GM12891 (cell line): ENCODE measurements at regions not wholly inside any gene's neighbourhood (a gene's known extent, or its start where the extent isn't known, plus 50 kb on each side); places are given as distances from the start of the nearest gene placed in this dataset.
A peak's percentile ranks its signal among the peaks of the same experiment; 100 is the strongest.
"Not testable (repeated sequence)": the region's sequence is repeated elsewhere in the genome, so short reads cannot be mapped to it uniquely, and the experiment has no call there.

Experiments
- DNase-seq: peaks from one replicate; pipeline ENCODE4 v3.0.0; 2011; ENCODE audit warnings: low spot score; ENCODE audit not compliant: insufficient read length
- FAIRE-seq: peaks from 2 replicates; lab custom pipeline; 2011; peaks lifted over from hg19 to GRCh38; lab: Jason Lieb, UNC
- PAX5 ChIP-seq: IDR thresholded peaks from 2 replicates; pipeline ENCODE4 v1.6.1; 2011; ENCODE audit warnings: low read length, moderate library complexity, mild to moderate bottlenecking; ENCODE audit not compliant: insufficient read depth, severe bottlenecking
- POLR2A ChIP-seq: IDR thresholded peaks from 2 replicates; pipeline ENCODE4 v1.6.1; 2011; ENCODE audit warnings: low read depth, low read length, control low read depth
- POLR2AphosphoS5 ChIP-seq: IDR thresholded peaks from 2 replicates; pipeline ENCODE4 v1.6.1; 2011; ENCODE audit warnings: low read depth, low read length, control low read depth
- POU2F2 ChIP-seq: IDR thresholded peaks from 2 replicates; pipeline ENCODE4 v1.6.1; 2011; ENCODE audit warnings: low read depth, mild to moderate bottlenecking, control low read depth, low read length, moderate library complexity
- SPI1 ChIP-seq: IDR thresholded peaks from 2 replicates; pipeline ENCODE4 v1.6.1; 2011; ENCODE audit warnings: low read depth, low read length, control low read depth
- TAF1 ChIP-seq: IDR thresholded peaks from 2 replicates; pipeline ENCODE4 v1.6.1; 2011; ENCODE audit warnings: low read depth, low read length, control low read depth

GRCh38 chr3:20832963-20833362, 647.0 kb upstream of the SGO1 start:
- DNase-seq (no peak), FAIRE-seq (no peak)
- TF ChIP-seq SPI1 (peak; percentile 43; the same call in 1 of the 2 replicates), TAF1 (no peak)

GRCh38 chr3:20822251-20822650, 636.2 kb upstream of the SGO1 start:
- DNase-seq (no peak), FAIRE-seq (no peak)
- no peak for TF ChIP-seq POLR2AphosphoS5
- TF ChIP-seq PAX5, result no peak
- TF ChIP-seq SPI1, result no peak
- no peak for TF ChIP-seq TAF1
- TF ChIP-seq POLR2A, result no peak
- TF ChIP-seq POU2F2, result no peak

- FAIRE-seq, DNase-seq: not testable (repeated sequence)
Observed at GRCh38 chr3:20820872-20821271, 634.9 kb upstream of the SGO1 start.

- no peak for FAIRE-seq
- TF ChIP-seq SPI1 (no peak), POLR2A (no peak), POU2F2 (no peak), PAX5 (no peak), TAF1 (no peak), POLR2AphosphoS5 (no peak)
- no peak for DNase-seq
Observed at GRCh38 chr3:20811631-20812030, 625.6 kb upstream of the SGO1 start.

- no peak for DNase-seq
- TF ChIP-seq POLR2A, result no peak
- TF ChIP-seq POLR2AphosphoS5, result no peak
- TF ChIP-seq TAF1, result no peak
- TF ChIP-seq PAX5, result no peak
- TF ChIP-seq POU2F2, result no peak
- no peak for TF ChIP-seq SPI1
- no peak for FAIRE-seq
Observed at GRCh38 chr3:20811006-20811405, 625.0 kb upstream of the SGO1 start.

- DNase-seq, result no peak
- no peak for FAIRE-seq
- TF ChIP-seq SPI1, result no peak
- TF ChIP-seq POLR2A, result no peak
- TF ChIP-seq TAF1, result no peak
- TF ChIP-seq PAX5, result no peak
- no peak for TF ChIP-seq POLR2AphosphoS5
- no peak for TF ChIP-seq POU2F2
Observed at GRCh38 chr3:20810555-20810954, 624.5 kb upstream of the SGO1 start.

- TF ChIP-seq POLR2AphosphoS5 (no peak), POLR2A (no peak), TAF1 (no peak), POU2F2 (no peak), PAX5 (no peak), SPI1 (no peak)
- FAIRE-seq, result no peak
Observed at GRCh38 chr3:20809356-20809755, 623.4 kb upstream of the SGO1 start.

GRCh38 chr3:20808864-20809263, 622.9 kb upstream of the SGO1 start:
- no peak for DNase-seq
- FAIRE-seq, result no peak
- TF ChIP-seq POU2F2 (no peak), POLR2AphosphoS5 (no peak), SPI1 (no peak), PAX5 (no peak), TAF1 (no peak), POLR2A (no peak)

More at GRCh38 chr3:20809356-20809755, 623.4 kb upstream of the SGO1 start:
- DNase-seq, result no peak

GRCh38 chr3:20798666-20799065, 612.7 kb upstream of the SGO1 start:
- TF ChIP-seq SPI1 (no peak), POLR2A (no peak), TAF1 (no peak), POLR2AphosphoS5 (no peak), POU2F2 (no peak)
- no peak for DNase-seq
- FAIRE-seq, result no peak

GRCh38 chr3:20787005-20787404, 601.0 kb upstream of the SGO1 start:
- TF ChIP-seq PAX5 (no peak), SPI1 (no peak), TAF1 (no peak), POLR2A (no peak), POU2F2 (no peak), POLR2AphosphoS5 (no peak)
- no peak for FAIRE-seq
- no peak for DNase-seq

GRCh38 chr3:20776692-20777091, 590.7 kb upstream of the SGO1 start:
- FAIRE-seq (no peak), DNase-seq (no peak)
- no peak for TF ChIP-seq POLR2A
- TF ChIP-seq POU2F2, result no peak
- TF ChIP-seq SPI1, result no peak
- no peak for TF ChIP-seq PAX5
- no peak for TF ChIP-seq TAF1
- no peak for TF ChIP-seq POLR2AphosphoS5
